GM23338 (cell line): ENCODE measurements at regions not wholly inside any gene's neighbourhood (a gene's known extent, or its start where the extent isn't known, plus 50 kb on each side); places are given as distances from the start of the nearest gene placed in this dataset.

ENCODE experiments used
- ATAC-seq: fragments of 200-7000 bp; cut with Tn5 transposase; 3 replicates; pipeline ENCODE4 v1.9.1; 2020
- DNase-seq: peaks from one replicate; pipeline ENCODE4 v3.0.0-alpha.2; 2015; ENCODE audit warnings: low spot score
- H2AFZ ChIP-seq: fragments of 200-600 bp; sonication (generic); 2 replicates; pipeline ENCODE4 v1.8.0; 2016; ENCODE audit warnings: antibody characterized with exemption, mild to moderate bottlenecking, moderate library complexity
- H3F3A ChIP-seq: fragments of 200-600 bp; sonication (generic); replicated peaks from 2 replicates; pipeline ENCODE4 v1.8.0; 2017; ENCODE audit warnings: antibody characterized with exemption, mixed run types, low read depth
- H3K27ac ChIP-seq: fragments of 200-600 bp; sonication (generic); 2 replicates; pipeline ENCODE4 v1.6.1; 2016; ENCODE audit warnings: low read depth
- H3K27me3 ChIP-seq: fragments of 200-600 bp; sonication (generic); 2 replicates; pipeline ENCODE4 v1.8.0; 2016; ENCODE audit warnings: mild to moderate bottlenecking, mixed run types, moderate library complexity; ENCODE audit not compliant: insufficient read depth
- H3K36me3 ChIP-seq: fragments of 200-600 bp; sonication (generic); 2 replicates; pipeline ENCODE4 v1.8.0; 2016; ENCODE audit warnings: mild to moderate bottlenecking; ENCODE audit not compliant: insufficient read depth
- H3K4me1 ChIP-seq: fragments of 200-600 bp; sonication (generic); 2 replicates; pipeline ENCODE4 v1.8.0; 2016; ENCODE audit warnings: mild to moderate bottlenecking, moderate library complexity; ENCODE audit not compliant: insufficient read depth
- H3K4me2 ChIP-seq: fragments of 200-600 bp; sonication (generic); 2 replicates; pipeline ENCODE4 v1.7.1; 2017; ENCODE audit warnings: mixed run types
- H3K4me3 ChIP-seq: fragments of 200-600 bp; sonication (generic); 2 replicates; pipeline ENCODE4 v1.6.1; 2016; ENCODE audit warnings: mixed run types
- H3K79me2 ChIP-seq: fragments of 200-600 bp; sonication (generic); replicated peaks from 2 replicates; pipeline ENCODE4 v1.8.0; 2017; ENCODE audit warnings: mild to moderate bottlenecking; ENCODE audit not compliant: insufficient read depth
- H3K9me2 ChIP-seq: fragments of 200-600 bp; sonication (generic); 2 replicates; pipeline ENCODE4 v1.8.0; 2017; ENCODE audit not compliant: insufficient read depth
- H4K20me1 ChIP-seq: fragments of 200-600 bp; sonication (generic); replicated peaks from 2 replicates; pipeline ENCODE4 v1.8.0; 2017; ENCODE audit warnings: mild to moderate bottlenecking; ENCODE audit not compliant: insufficient read depth
- H3K27ac Mint-ChIP-seq: 2 replicates; pipeline ENCODE4 v1.8.0; 2020; ENCODE audit warnings: inconsistent platforms, mild to moderate bottlenecking, moderate library complexity, mixed read lengths
- H3K27me3 Mint-ChIP-seq: 3 replicates; pipeline ENCODE4 v1.8.0; 2022; ENCODE audit warnings: low read depth, mild to moderate bottlenecking, moderate library complexity, mixed read lengths, inconsistent platforms; ENCODE audit not compliant: insufficient read depth, poor library complexity
- H3K36me3 Mint-ChIP-seq: 3 replicates; pipeline ENCODE4 v1.8.0; 2021; ENCODE audit warnings: low read depth, mild to moderate bottlenecking, inconsistent platforms, moderate library complexity, mixed read lengths
- H3K4me1 Mint-ChIP-seq: 3 replicates; pipeline ENCODE4 v1.8.0; 2020; ENCODE audit warnings: mild to moderate bottlenecking, inconsistent platforms, mixed read lengths
- H3K4me3 Mint-ChIP-seq: 3 replicates; pipeline ENCODE4 v1.8.0; 2021; ENCODE audit warnings: moderate library complexity, mild to moderate bottlenecking, inconsistent platforms, mixed read lengths
- H3K9me3 Mint-ChIP-seq: 3 replicates; pipeline ENCODE4 v1.8.0; 2020; ENCODE audit warnings: moderate library complexity, mild to moderate bottlenecking, inconsistent platforms, mixed read lengths
- CREB1 ChIP-seq: fragments of 250-450 bp; sonication (Bioruptor Pico); IDR thresholded peaks from 2 replicates; pipeline ENCODE4 v1.5.0; 2020; ENCODE audit warnings: low read depth, mild to moderate bottlenecking, moderate library complexity
- ETS1 ChIP-seq: IDR thresholded peaks from 2 replicates; pipeline ENCODE4 v1.6.1; 2016; ENCODE audit warnings: antibody characterized with exemption
- EZH2 ChIP-seq: fragments of 200-600 bp; sonication (generic); IDR thresholded peaks from one replicate; pipeline ENCODE4 v1.8.0; 2017; ENCODE audit warnings: antibody characterized with exemption, mild to moderate bottlenecking, low read depth; ENCODE audit not compliant: unreplicated experiment
- EZH2phosphoT487 ChIP-seq: fragments of 200-600 bp; sonication (generic); IDR thresholded peaks from one replicate; pipeline ENCODE4 v1.8.1; 2018; ENCODE audit warnings: antibody characterized with exemption; ENCODE audit not compliant: unreplicated experiment
- JUNB ChIP-seq: IDR thresholded peaks from one replicate; pipeline ENCODE4 v1.6.1; 2016; ENCODE audit warnings: antibody characterized with exemption; ENCODE audit not compliant: unreplicated experiment
- NANOG ChIP-seq: IDR thresholded peaks from 2 replicates; pipeline ENCODE4 v1.6.1; 2016; ENCODE audit warnings: antibody characterized with exemption, borderline replicate concordance
- POLR2AphosphoS5 ChIP-seq: IDR thresholded peaks from 2 replicates; pipeline ENCODE4 v1.6.1; 2016; ENCODE audit warnings: antibody characterized with exemption, low read depth
- REST ChIP-seq: IDR thresholded peaks from one replicate; pipeline ENCODE4 v1.6.1; 2018; ENCODE audit warnings: antibody characterized with exemption; ENCODE audit not compliant: unreplicated experiment
- STAT1 ChIP-seq: IDR thresholded peaks from one replicate; pipeline ENCODE4 v1.6.1; 2016; ENCODE audit warnings: antibody characterized with exemption; ENCODE audit not compliant: unreplicated experiment
- ZNF114 ChIP-seq: fragments of 250-450 bp; sonication (Bioruptor Pico); IDR thresholded peaks from 2 replicates; pipeline ENCODE4 v1.5.0; 2020; ENCODE audit warnings: mild to moderate bottlenecking, moderate library complexity
- ZNF331 ChIP-seq: fragments of 250-450 bp; sonication (Bioruptor Pico); IDR thresholded peaks from 2 replicates; pipeline ENCODE4 v1.5.0; 2020; ENCODE audit warnings: low read depth, mild to moderate bottlenecking, moderate library complexity
- ZNF462 ChIP-seq: fragments of 250-450 bp; sonication (Bioruptor Pico); IDR thresholded peaks from 2 replicates; pipeline ENCODE4 v1.5.0; 2020; ENCODE audit warnings: mild to moderate bottlenecking, moderate library complexity
- TF ChIP-seq, protein P1 (sequence below), 2 experiments: fragments of 200-600 bp in 1 of 2; sonication (generic) in 1 of 2; conservative IDR thresholded peaks; 2 replicates each; pipeline versions ENCODE4 v1.5.1 to v1.6.1; 2016 to 2017; ENCODE audit warnings: antibody characterized with exemption in 2 of 2, low read depth in 2 of 2, mild to moderate bottlenecking in 2 of 2, moderate library complexity in 1 of 2

GRCh38 chr3:188041193-188041592 is 112.8 kb upstream of the LPP start:
- no peaks in the 10 kb centered on the region for H3K4me1 ChIP-seq
- H3K4me3 ChIP-seq = no peak overlapping the region
- H3K9me2 ChIP-seq = no peaks in the 10 kb centered on the region
- H2AFZ ChIP-seq = no peak overlapping the region
- no peak for TF ChIP-seq REST
- TF ChIP-seq CREB1 (CRISPR knock-in tag) = no peak
- no peak for TF ChIP-seq ETS1
- TF ChIP-seq JUNB = no peak
- TF ChIP-seq NANOG = no peak
- no peak for TF ChIP-seq POLR2AphosphoS5
- no peak for TF ChIP-seq EZH2phosphoT487
- no peak for TF ChIP-seq ZNF331 (CRISPR knock-in tag)
- TF ChIP-seq ZNF114 = no peak
- TF ChIP-seq STAT1 = no peak
- TF ChIP-seq, protein P1, sequence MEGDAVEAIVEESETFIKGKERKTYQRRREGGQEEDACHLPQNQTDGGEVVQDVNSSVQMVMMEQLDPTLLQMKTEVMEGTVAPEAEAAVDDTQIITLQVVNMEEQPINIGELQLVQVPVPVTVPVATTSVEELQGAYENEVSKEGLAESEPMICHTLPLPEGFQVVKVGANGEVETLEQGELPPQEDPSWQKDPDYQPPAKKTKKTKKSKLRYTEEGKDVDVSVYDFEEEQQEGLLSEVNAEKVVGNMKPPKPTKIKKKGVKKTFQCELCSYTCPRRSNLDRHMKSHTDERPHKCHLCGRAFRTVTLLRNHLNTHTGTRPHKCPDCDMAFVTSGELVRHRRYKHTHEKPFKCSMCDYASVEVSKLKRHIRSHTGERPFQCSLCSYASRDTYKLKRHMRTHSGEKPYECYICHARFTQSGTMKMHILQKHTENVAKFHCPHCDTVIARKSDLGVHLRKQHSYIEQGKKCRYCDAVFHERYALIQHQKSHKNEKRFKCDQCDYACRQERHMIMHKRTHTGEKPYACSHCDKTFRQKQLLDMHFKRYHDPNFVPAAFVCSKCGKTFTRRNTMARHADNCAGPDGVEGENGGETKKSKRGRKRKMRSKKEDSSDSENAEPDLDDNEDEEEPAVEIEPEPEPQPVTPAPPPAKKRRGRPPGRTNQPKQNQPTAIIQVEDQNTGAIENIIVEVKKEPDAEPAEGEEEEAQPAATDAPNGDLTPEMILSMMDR (conservative IDR thresholded peaks at IDR 0.05; ENCODE audit: low read depth in 2 of 2) = no peak
- TF ChIP-seq ZNF462 (CRISPR knock-in tag) = no peak
- TF ChIP-seq EZH2 = no peak
- peaks cover 6% of the 10 kb centered on the region for H3K27me3 Mint-ChIP-seq
- no peak for DNase-seq
- ATAC-seq = no peak
- no peaks in the 10 kb centered on the region for H3F3A ChIP-seq
- H3K36me3 ChIP-seq = no peaks in the 10 kb centered on the region
- H3K9me3 Mint-ChIP-seq = no peaks in the 10 kb centered on the region; the same call in 2 of the 3 replicates
- H3K4me2 ChIP-seq = no peak overlapping the region
- no peaks in the 10 kb centered on the region for H3K27me3 ChIP-seq
- H3K27ac ChIP-seq = no peak overlapping the region
- H3K79me2 ChIP-seq = no peaks in the 10 kb centered on the region
- peaks cover 15% of the 10 kb centered on the region for H3K4me1 Mint-ChIP-seq
- no peaks in the 10 kb centered on the region for H4K20me1 ChIP-seq
- H3K4me3 Mint-ChIP-seq = no peak overlapping the region
- H3K36me3 Mint-ChIP-seq = no peaks in the 10 kb centered on the region
- H3K27ac Mint-ChIP-seq = no peak overlapping the region
